ENCODE measurements at regions not wholly inside any gene's neighbourhood (a gene's known extent, or its start where the extent isn't known, plus 50 kb on each side); places are given as distances from the start of the nearest gene placed in this dataset.

GRCh38 chr12:91582811-91583210, 400.2 kb upstream of the DCN start:
- no peak overlapping the region for H3K4me2 ChIP-seq (ENCODE audit: low read depth, low read length, poor library complexity, severe bottlenecking)
- H3K79me2 ChIP-seq (ENCODE audit: insufficient read depth, low read length) = no peaks in the 10 kb centered on the region
- H3K9me2 ChIP-seq (replicated peaks; ENCODE audit: insufficient read depth, low read length) = no peaks in the 10 kb centered on the region
- no peak overlapping the region for H2AFZ ChIP-seq (ENCODE audit: low read depth, low read length, severe bottlenecking)
- H3K27me3 ChIP-seq (ENCODE audit: low read length) = no peaks in the 10 kb centered on the region
- no peak for TF ChIP-seq EZH2phosphoT487 (conservative IDR thresholded peaks at IDR 0.05; ENCODE audit: low read length)
- TF ChIP-seq CTCF (IDR thresholded peaks at IDR 0.05; ENCODE audit: insufficient read depth, low read length, poor library complexity, severe bottlenecking) = no peak
- no peak overlapping the region for H3K4me3 ChIP-seq (ENCODE audit: insufficient read depth, low read length, poor library complexity, severe bottlenecking)
- H3K9ac ChIP-seq (ENCODE audit: low read length) = no peak overlapping the region
- no peaks in the 10 kb centered on the region for H3K9me3 ChIP-seq (ENCODE audit: insufficient read depth, low read length)
- H4K20me1 ChIP-seq (ENCODE audit: low read depth, low read length) = no peaks in the 10 kb centered on the region
- no peaks in the 10 kb centered on the region for H3F3A ChIP-seq (ENCODE audit: insufficient read depth)
- H3K36me3 ChIP-seq (ENCODE audit: low read length) = no peaks in the 10 kb centered on the region
- no peak overlapping the region for H3K27ac ChIP-seq (ENCODE audit: low read depth, low read length)

- no peak overlapping the region for H3K27ac ChIP-seq (ENCODE audit: low read depth, low read length)
- H3K36me3 ChIP-seq (ENCODE audit: low read length) = no peaks in the 10 kb centered on the region
- no peak overlapping the region for H2AFZ ChIP-seq (ENCODE audit: low read depth, low read length, severe bottlenecking)
- no peak overlapping the region for H3K4me3 ChIP-seq (ENCODE audit: insufficient read depth, low read length, poor library complexity, severe bottlenecking)
- H3K9ac ChIP-seq (ENCODE audit: low read length) = no peak overlapping the region
- no peak overlapping the region for H3K4me2 ChIP-seq (ENCODE audit: low read depth, low read length, poor library complexity, severe bottlenecking)
- H3K9me2 ChIP-seq (replicated peaks; ENCODE audit: insufficient read depth, low read length) = no peaks in the 10 kb centered on the region
- H3F3A ChIP-seq (ENCODE audit: insufficient read depth) = no peaks in the 10 kb centered on the region
- no peaks in the 10 kb centered on the region for H3K27me3 ChIP-seq (ENCODE audit: low read length)
- H3K79me2 ChIP-seq (ENCODE audit: insufficient read depth, low read length) = no peaks in the 10 kb centered on the region
- no peaks in the 10 kb centered on the region for H3K9me3 ChIP-seq (ENCODE audit: insufficient read depth, low read length)
- no peaks in the 10 kb centered on the region for H4K20me1 ChIP-seq (ENCODE audit: low read depth, low read length)
- no peak for TF ChIP-seq EZH2phosphoT487 (conservative IDR thresholded peaks at IDR 0.05; ENCODE audit: low read length)
- TF ChIP-seq CTCF (IDR thresholded peaks at IDR 0.05; ENCODE audit: insufficient read depth, low read length, poor library complexity, severe bottlenecking) = no peak
Observed at GRCh38 chr12:91579516-91580263, 397.1 kb upstream of the DCN start.

DNA sequence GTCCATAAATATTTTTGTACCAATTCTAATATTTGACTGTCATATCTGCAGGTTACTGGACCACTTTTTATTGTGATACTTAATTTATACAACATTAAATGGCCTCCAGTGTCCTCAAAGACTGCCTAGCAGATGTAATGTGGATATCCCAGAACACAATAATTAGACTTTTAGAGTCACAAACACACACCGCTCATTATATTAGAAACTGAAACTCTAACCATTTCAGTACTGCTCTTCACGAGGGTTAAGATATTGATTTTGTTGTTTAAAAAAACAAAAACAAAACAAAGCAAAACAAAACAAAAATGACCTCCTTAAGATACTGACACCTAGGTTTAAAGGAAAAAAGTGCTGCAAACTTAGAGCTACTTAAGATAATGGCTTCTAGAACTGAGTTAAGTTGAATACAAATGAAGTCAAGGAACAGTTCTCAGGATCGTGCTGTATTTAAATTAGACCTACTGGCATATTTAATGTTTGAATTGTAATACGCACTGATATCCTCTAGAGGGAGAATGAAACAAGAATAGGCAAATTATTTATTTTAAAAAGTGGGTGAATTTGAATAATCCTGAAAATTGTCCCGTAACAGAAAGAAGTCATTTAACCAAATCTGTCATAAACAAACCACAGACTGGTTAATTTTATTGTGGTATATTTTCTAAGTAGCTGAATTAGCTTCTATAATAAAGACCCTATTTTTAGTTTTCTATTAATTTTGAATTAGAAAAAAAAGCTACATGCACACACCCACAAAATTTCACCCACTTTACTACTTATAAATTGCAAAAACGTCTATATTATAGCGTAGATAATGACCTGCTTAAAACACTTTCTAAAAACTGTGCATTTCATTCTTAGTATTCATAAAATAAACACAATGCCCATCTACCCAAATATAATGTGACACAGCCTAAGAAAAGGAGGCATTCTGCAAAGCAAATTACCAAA, 395.2 kb upstream of the DCN start:
- TF ChIP-seq CTCF (IDR thresholded peaks at IDR 0.05; ENCODE audit: insufficient read depth, low read length, poor library complexity, severe bottlenecking) (peak; percentile 32), EZH2phosphoT487 (conservative IDR thresholded peaks at IDR 0.05; ENCODE audit: low read length) (no peak)
- no peak overlapping the region for H3K27ac ChIP-seq (ENCODE audit: low read depth, low read length)
- H3K9me3 ChIP-seq (ENCODE audit: insufficient read depth, low read length) = no peaks in the 10 kb centered on the region
- H3F3A ChIP-seq (ENCODE audit: insufficient read depth) = no peaks in the 10 kb centered on the region
- H3K27me3 ChIP-seq (ENCODE audit: low read length) = no peaks in the 10 kb centered on the region
- H3K4me2 ChIP-seq (ENCODE audit: low read depth, low read length, poor library complexity, severe bottlenecking) = peak overlapping the region; percentile 31
- H3K9ac ChIP-seq (ENCODE audit: low read length) = no peak overlapping the region
- no peak overlapping the region for H2AFZ ChIP-seq (ENCODE audit: low read depth, low read length, severe bottlenecking)
- no peaks in the 10 kb centered on the region for H3K9me2 ChIP-seq (replicated peaks; ENCODE audit: insufficient read depth, low read length)
- no peaks in the 10 kb centered on the region for H3K36me3 ChIP-seq (ENCODE audit: low read length)
- no peaks in the 10 kb centered on the region for H3K79me2 ChIP-seq (ENCODE audit: insufficient read depth, low read length)
- H4K20me1 ChIP-seq (ENCODE audit: low read depth, low read length) = no peaks in the 10 kb centered on the region
- H3K4me3 ChIP-seq (ENCODE audit: insufficient read depth, low read length, poor library complexity, severe bottlenecking) = no peak overlapping the region

All from SU-DHL-6 (cell line).